ENCODE measurements at regions not wholly inside any gene's neighbourhood (a gene's known extent, or its start where the extent isn't known, plus 50 kb on each side); places are given as distances from the start of the nearest gene placed in this dataset.
A peak's percentile ranks its signal among the peaks of the same experiment; 100 is the strongest.
"Not testable (repeated sequence)": the region's sequence is repeated elsewhere in the genome, so short reads cannot be mapped to it uniquely, and the experiment has no call there.

DNA sequence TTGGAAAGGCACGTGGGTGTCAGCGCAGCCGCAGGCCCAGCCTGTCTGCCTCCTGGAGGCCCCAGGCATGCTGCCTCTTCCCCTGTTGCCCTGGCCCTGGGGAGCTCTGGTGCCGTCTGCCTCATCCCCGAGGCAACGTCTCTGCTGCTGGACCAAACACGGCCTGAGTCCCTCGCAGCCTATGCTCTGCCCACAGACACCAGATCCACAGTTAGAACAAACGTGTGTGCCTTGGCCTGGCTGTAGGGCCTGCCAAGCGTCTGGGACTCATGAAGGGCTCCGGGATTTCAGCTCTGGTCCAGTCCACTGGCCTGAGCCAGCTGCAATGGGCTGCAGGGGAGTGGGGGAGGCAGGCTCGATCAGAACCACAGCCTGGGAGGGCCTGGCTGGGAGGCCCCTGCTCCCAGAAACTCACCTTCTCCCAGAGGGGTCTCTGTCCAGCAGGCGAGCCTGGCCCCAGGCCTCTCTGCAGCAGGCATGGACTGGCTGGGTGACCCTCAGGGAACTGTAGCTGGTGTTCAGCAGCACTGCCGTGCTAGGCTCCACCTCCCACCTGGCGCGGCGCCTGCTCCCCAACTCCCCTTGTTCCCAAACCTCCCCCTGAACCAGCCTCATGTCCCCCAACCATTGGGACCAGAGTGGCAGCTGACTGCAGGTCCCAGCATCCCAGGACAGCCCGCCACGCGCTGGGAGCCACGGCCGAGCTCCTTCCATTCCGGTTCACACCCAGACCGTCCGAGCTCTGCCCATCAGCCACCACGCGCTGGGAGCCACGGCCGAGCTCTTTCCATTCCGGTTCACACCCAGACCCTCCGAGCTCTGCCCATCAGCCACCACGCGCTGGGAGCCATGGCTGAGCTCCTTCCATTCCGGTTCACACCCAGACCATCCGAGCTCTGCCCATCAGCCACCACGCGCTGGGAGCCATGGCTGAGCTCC lies 197.0 kb downstream of the DLL1 start:
- no peak for DNase-seq

GRCh38 chr6:170093276-170093657 lies 197.6 kb downstream of the DLL1 start:
- DNase-seq: no peak

- no peak for DNase-seq
These were observed 198.1 kb downstream of the DLL1 start for GRCh38 chr6:170092826-170093225.

DNA sequence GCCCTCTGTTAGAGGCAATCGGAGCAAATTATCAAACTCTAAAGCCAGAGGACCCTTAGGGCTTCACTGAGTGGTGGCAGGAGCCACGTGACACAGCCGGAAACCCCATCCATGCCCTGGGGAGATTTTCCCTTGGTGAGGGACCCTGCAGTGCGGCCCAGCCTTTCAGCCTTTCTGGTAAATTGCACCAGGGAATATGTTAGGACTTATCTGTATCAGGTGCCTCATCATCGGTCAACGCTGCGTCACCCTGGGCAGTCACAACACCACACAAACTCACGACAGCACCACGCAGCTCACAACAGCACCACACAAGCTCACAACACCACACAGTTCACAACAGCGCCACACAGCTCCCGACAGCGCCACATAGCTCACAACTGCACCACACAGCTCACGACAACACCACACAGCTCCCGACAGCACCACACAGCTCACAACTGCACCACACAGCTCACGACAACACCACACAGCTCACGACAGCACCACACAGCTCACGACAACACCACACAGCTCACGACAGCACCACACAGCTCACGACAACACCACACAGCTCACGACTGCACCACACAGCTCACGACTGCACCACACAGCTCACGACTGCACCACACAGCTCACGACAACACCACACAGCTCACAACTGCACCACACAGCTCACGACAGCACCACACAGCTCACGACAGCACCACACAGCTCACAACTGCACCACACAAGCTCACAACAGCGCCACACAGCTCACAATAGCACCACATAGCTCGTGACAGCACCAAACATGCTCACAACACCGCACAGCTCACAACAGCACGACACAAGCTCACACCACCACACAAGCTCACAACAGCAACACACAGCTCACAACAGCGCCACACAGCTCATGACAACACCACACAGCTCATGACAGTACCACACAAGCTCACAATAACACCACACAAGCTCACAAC lies 199.0 kb downstream of the DLL1 start:
- DNase-seq: no peak

- DNase-seq: no peak
These were observed 199.8 kb downstream of the DLL1 start for GRCh38 chr6:170091000-170091638.

GRCh38 chr6:170090561-170090960 lies 200.3 kb downstream of the DLL1 start:
- no peak for DNase-seq

DNA sequence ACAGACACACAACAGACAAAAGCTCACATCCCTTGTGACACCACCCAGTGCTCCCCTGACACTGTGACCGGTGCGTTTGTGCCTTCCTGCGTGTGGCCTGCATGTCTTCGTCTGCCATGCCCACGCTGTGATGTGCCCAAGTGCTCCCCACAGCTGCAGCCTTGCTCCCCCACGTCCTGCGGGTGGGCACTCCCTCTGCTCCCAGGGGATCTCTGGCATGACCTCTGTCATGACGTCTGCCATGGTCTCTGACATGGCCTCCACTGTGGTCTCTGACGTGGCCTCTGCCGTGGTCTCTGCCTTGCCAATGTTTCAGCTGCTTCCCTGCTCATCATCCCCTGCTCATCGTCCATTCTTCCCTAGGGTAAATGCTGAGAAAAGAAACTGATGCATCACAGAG lies 200.9 kb downstream of the DLL1 start:
- DNase-seq: no peak

- no peak for DNase-seq
These were observed 202.3 kb downstream of the DLL1 start for GRCh38 chr6:170088582-170088955.

DNA sequence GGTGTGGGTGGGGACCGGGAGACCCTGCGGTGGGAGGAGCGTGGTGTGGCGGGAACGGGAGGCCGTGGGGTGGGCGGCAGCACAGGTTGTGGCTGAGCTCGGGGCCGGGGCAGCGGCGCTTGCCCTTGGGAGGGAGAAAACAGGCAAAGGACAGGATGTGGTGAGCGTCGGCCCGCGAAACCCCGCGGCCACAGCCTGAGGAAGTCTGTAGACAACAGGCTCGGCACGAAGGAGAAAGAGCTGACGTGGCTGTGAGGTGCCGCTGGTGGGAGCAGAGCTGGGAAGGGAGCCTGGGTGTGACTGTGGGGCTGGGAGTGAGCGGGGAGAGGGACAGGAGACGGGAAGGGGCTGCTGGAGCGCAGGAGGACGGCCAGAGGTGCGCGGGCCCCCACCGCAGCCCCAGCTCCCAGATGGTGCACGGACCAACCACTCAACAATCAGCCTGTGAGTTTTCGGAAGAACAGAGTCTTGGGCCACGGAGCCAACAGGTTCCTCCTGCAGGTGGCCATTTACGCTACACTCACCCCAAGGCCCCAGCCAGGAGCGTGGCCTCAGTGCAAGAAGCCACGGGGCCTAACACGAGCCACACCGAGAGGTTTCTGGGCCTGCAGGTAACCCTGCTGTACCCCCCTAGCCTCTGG lies 202.8 kb downstream of the DLL1 start:
- DNase-seq: peak; percentile 81

DNA sequence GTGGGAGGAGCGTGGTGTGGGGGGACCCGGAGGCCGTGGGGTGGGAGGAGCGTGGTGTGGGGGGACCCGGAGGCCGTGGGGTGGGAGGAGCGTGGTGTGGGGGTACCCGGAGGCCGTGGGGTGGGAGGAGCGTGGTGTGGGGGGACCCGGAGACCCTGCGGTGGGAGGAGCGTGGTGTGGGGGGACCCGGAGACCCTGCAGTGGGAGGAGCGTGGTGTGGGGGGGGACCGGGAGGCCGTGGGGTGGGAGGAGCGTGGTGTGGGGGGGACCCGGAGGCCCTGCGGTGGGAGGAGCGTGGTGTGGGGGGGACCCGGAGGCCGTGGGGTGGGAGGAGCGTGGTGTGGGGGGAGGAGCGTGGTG lies 203.5 kb downstream of the DLL1 start:
- not testable (repeated sequence) for DNase-seq

DNA sequence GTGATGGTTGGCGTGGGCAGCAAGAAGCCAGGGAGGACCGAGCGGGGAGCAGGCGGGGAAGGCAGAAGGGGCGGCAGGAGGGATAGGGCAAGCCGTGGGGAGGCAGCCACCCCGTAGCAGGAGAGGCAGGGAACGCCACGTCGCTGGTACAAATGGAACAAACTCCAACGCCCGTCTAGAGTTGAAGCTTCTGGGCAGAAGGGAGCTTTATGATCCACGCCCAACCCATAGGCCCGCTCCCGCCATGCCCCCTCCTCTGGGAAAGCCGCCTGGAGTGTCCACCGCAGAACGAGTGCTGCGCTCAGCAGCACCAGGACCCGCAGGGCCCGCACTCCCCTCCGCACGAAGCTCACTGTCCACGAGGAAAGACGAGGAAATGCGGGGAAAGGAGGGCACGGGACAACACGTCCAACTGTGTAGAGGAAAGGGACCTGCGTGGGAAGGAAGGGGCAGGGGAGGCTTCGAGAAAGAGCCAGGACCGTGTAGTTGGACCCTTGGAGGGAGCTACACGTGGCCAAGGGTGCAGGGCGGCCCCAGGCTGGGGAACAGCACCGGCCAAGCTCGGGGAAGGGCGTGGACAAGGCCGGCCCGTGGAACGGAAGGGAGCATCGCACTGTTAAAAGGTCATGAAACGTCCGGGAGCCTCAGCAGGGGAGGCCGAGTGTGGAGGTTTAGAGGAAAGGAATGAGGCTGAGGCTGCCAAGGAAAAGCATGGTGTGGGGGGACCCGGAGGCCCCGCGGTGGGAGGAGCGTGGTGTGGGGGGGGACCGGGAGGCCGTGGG lies 204.0 kb downstream of the DLL1 start:
- no peak for DNase-seq

GRCh38 chr6:170085475-170086401 lies 205.1 kb downstream of the DLL1 start:
- no peak for DNase-seq

DNA sequence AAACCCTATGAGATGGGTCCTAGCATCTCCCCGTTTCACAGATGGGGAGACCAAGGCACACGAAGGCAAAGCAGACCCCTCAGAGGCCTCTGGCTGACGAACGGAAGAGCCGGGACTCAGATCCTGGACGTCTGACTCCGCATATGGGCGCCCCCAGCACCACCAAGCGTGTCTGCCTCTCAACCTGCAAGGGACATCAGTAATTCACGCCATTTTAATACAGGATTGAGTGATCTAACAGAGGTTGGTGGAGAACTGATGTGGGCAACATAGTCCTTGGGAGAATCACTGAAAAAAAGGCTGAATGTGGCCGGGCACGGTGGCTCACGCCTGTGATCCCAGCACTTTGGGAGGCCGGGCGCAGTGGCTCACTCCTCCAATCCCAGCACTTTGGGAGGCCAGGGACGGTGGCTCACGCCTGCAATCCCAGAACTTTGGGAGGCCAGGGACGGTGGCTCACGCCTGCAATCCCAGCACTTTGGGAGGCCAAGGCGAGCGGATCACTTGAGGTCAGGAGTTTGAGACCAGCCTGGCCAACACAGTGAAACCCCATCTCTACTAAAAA lies 206.6 kb downstream of the DLL1 start:
- DNase-seq: no peak

GRCh38 chr6:170083236-170084051 lies 207.4 kb downstream of the DLL1 start:
- no peak for DNase-seq

GRCh38 chr6:170082531-170083187 lies 208.2 kb downstream of the DLL1 start:
- DNase-seq: peak; percentile 24

DNA sequence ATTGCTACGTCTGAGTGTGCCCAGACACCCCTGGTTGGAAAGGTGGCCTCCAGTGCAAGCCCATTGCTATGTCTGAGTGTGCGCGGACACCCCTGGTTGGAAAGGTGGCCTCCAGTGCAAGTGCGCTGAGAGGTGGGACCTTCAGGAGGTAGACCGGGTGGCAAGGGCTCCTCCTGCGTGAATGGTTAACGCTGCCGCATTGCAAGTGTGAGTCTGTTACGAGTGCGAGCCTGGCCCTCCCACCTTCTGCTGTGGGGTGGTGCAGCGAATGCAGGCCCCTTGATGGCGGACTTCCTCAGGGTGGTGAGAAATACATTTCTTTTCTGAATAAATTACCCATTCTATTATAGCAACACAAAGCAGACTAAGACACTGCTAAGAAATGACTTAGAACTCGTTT lies 208.8 kb downstream of the DLL1 start:
- no peak for DNase-seq

GRCh38 chr6:170081556-170081955 lies 209.3 kb downstream of the DLL1 start:
- no peak for DNase-seq

GRCh38 chr6:170080828-170081371 lies 210.0 kb downstream of the DLL1 start:
- DNase-seq: no peak
